A549 (cell line): ENCODE measurements at regions not wholly inside any gene's neighbourhood (a gene's known extent, or its start where the extent isn't known, plus 50 kb on each side); places are given as distances from the start of the nearest gene placed in this dataset.
A peak's percentile ranks its signal among the peaks of the same experiment; 100 is the strongest.

Experiments used
- ATAC-seq, 2 experiments: fragments of 200-7000 bp in 1 of 2; fragments of >200 bp in 1 of 2; cut with Nextera tagmentation in 1 of 2; cut with Tn5 transposase in 1 of 2; 3 replicates each; pipeline versions ENCODE4 v1.8.0 to v1.9.1; 2018 to 2020; ENCODE audit warnings: mild to moderate bottlenecking in 1 of 2, moderate library complexity in 1 of 2
- CTCF ChIA-PET: fragments of 300-600 bp; sonication (Branson Sonifier 250); formaldehyde crosslinking; extraction: SDS; loops from one replicate; lab custom pipeline; 2021; ENCODE audit warnings: antibody characterized with exemption, inconsistent platforms; lab: Yijun Ruan, JAX
- POLR2A ChIA-PET: fragments of 350-600 bp; formaldehyde crosslinking; extraction: SDS; loops from one replicate; lab custom pipeline; 2021; ENCODE audit warnings: antibody characterized with exemption, inconsistent platforms; lab: Yijun Ruan, JAX
- DNase-seq, 2 experiments: peaks; one replicate each; pipeline versions ENCODE4 v3.0.0 to v3.0.0-alpha.2; 2011 to 2016; ENCODE audit warnings: low read depth in 1 of 2, low spot score in 1 of 2
- FAIRE-seq: peaks from 2 replicates; lab custom pipeline; 2011; peaks lifted over from hg19 to GRCh38; lab: Jason Lieb, UNC
- H3K27ac ChIP-seq, 2 experiments: fragments of >200 bp; sonication (Bioruptor Twin); formaldehyde crosslinking; 3 replicates each; pipeline ENCODE4 v1.5.1; 2016 to 2017
- H3K4me1 ChIP-seq: fragments of >200 bp; sonication (Bioruptor Twin); formaldehyde crosslinking; 3 replicates; pipeline ENCODE4 v1.6.1; 2016
- H3K4me2 ChIP-seq: fragments of >200 bp; sonication (Bioruptor Twin); formaldehyde crosslinking; 3 replicates; pipeline ENCODE4 v1.6.1; 2016
- H3K4me3 ChIP-seq: fragments of >200 bp; sonication (Bioruptor Twin); formaldehyde crosslinking; 3 replicates; pipeline ENCODE4 v1.5.1; 2016
- H3K9me3 ChIP-seq: fragments of >200 bp; sonication (Bioruptor Twin); formaldehyde crosslinking; 3 replicates; pipeline ENCODE4 v1.6.1; 2016
- CBX2 ChIP-seq: fragments of 200-600 bp; sonication (generic); IDR thresholded peaks from 2 replicates; pipeline ENCODE4 v1.6.1; 2016; ENCODE audit warnings: low read depth, mild to moderate bottlenecking, borderline replicate concordance
- FOSB ChIP-seq: fragments of 250-450 bp; sonication (Bioruptor Pico); IDR thresholded peaks from 2 replicates; pipeline ENCODE4 v1.5.0; 2020; ENCODE audit warnings: mild to moderate bottlenecking, moderate library complexity
- HEYL ChIP-seq: fragments of 250-450 bp; sonication (Bioruptor Pico); IDR thresholded peaks from 2 replicates; pipeline ENCODE4 v1.8.0; 2021; ENCODE audit warnings: mild to moderate bottlenecking, moderate library complexity
- HOXB13 ChIP-seq: fragments of 250-450 bp; sonication (Bioruptor Pico); IDR thresholded peaks from 2 replicates; pipeline ENCODE4 v1.5.0; 2020; ENCODE audit warnings: low read depth, mild to moderate bottlenecking, moderate library complexity
- HOXB5 ChIP-seq: fragments of 250-450 bp; sonication (Bioruptor Pico); IDR thresholded peaks from 2 replicates; pipeline ENCODE4 v1.5.0; 2020; ENCODE audit warnings: mild to moderate bottlenecking, moderate library complexity
- JUN ChIP-seq, 2 experiments: fragments of >200 bp; sonication (Bioruptor Twin); formaldehyde crosslinking; IDR thresholded peaks; 2 replicates in 1 of 2; 3 replicates in 1 of 2; pipeline ENCODE4 v1.6.1; 2016 to 2017
- KDM1A ChIP-seq: fragments of 200-600 bp; sonication (generic); IDR thresholded peaks from 2 replicates; pipeline ENCODE4 v1.6.1; 2016; ENCODE audit warnings: low read depth, mild to moderate bottlenecking
- MAFK ChIP-seq: fragments of 450-650 bp; IDR thresholded peaks from 2 replicates; pipeline ENCODE4 v1.6.1; 2014; ENCODE audit not compliant: partially characterized antibody
- RAD21 ChIP-seq, 2 experiments: fragments of >200 bp in 1 of 2; sonication (Bioruptor Twin) in 1 of 2; formaldehyde crosslinking in 1 of 2; IDR thresholded peaks in 1 of 2; conservative IDR thresholded peaks in 1 of 2; 2 replicates in 1 of 2; 3 replicates in 1 of 2; pipeline ENCODE4 v1.6.1; 2012 to 2018; ENCODE audit warnings: inconsistent platforms in 1 of 2
- TFCP2L1 ChIP-seq: fragments of 250-450 bp; sonication (Bioruptor Pico); IDR thresholded peaks from 2 replicates; pipeline ENCODE4 v1.5.0; 2021; ENCODE audit warnings: mild to moderate bottlenecking
- ZSCAN20 ChIP-seq: fragments of 250-450 bp; sonication (Bioruptor Pico); IDR thresholded peaks from 2 replicates; pipeline ENCODE4 v1.8.0; 2022; ENCODE audit warnings: mild to moderate bottlenecking, moderate library complexity
- WGBS: methylation state at CpG from one replicate; pipeline ENCODE4 v1.1.6; 2017; ENCODE audit errors: missing lambda C conversion rate; 5-methylcytosine and 5-hydroxymethylcytosine counted together
- TF ChIP-seq, protein P1 (sequence below): fragments of >200 bp; sonication (Bioruptor Twin); formaldehyde crosslinking; IDR thresholded peaks from 3 replicates; pipeline ENCODE4 v1.6.1; 2016
- TF ChIP-seq, protein P2 (sequence below): fragments of 250-450 bp; sonication (Bioruptor Pico); IDR thresholded peaks from 2 replicates; pipeline ENCODE4 v1.5.0; 2021; ENCODE audit warnings: mild to moderate bottlenecking, moderate library complexity, borderline replicate concordance
- TF ChIP-seq, protein P3 (sequence below): IDR thresholded peaks from 2 replicates; pipeline ENCODE4 v1.6.1; 2012

DNA sequence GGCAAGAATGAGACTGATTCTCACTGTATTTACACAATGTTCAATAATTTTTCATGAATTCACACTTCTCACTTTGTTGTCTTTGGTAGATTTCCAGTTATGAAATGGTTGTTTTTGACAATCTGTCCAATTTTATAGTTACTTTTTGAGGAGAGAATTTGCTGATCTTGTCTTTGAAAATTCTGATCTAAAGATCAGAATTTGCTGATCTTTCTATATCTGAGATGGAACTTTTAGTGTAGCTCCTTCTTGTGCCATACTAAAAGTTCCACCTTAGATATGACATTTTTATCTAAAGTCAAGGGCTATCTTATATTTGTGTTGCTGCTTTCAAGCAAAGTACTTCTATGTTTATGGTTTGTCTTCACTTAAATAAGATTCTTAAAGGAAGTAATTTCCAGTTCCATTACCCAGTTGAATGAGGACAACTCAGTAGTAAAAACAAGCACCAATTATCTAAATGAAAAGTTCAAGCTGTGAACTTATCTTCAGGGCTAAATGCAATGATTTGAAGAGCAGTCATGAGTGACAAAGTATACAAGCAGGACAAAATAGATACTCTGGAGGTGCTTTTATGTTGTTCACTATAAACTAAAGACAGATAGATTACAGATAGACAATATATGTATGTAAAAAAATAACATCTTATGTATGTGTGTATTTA lies 76.4 kb upstream of the FOXG1 start:
- no peak for ATAC-seq
- no peak overlapping the region for H3K4me3 ChIP-seq

DNA sequence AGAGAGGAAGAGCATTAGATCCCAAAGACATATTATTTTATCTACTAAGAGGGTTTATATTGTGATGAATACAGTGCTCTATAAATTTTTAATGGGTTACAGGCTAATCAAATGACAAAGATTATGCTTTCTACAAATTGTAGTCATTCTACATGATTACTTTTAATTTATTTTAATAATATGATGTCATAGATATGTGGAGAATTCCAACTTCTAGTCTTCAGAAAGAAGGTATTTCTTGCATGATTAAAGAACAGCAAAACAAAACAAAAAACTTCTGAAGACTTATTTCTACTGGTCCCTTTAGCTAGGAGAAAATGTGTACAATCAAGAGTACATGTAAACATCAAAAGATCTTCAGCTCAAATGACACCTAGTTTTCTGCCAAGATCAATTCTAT lies 71.5 kb upstream of the FOXG1 start:
- H3K4me2 ChIP-seq, result no peak overlapping the region
- no peak for TF ChIP-seq HOXB13 (CRISPR knock-in tag)
- TF ChIP-seq, protein P1, sequence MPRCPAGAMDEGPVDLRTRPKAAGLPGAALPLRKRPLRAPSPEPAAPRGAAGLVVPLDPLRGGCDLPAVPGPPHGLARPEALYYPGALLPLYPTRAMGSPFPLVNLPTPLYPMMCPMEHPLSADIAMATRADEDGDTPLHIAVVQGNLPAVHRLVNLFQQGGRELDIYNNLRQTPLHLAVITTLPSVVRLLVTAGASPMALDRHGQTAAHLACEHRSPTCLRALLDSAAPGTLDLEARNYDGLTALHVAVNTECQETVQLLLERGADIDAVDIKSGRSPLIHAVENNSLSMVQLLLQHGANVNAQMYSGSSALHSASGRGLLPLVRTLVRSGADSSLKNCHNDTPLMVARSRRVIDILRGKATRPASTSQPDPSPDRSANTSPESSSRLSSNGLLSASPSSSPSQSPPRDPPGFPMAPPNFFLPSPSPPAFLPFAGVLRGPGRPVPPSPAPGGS, result no peak
- H3K4me3 ChIP-seq, result no peak overlapping the region
- ATAC-seq, result no peak
- no peaks in the 10 kb centered on the region for H3K9me3 ChIP-seq
- no peak for DNase-seq
- POLR2A ChIA-PET, result no interaction called here
- no peaks in the 10 kb centered on the region for H3K4me1 ChIP-seq
- CTCF ChIA-PET, result no interaction called here
- no peak for FAIRE-seq
- H3K27ac ChIP-seq, result no peak overlapping the region

More for the DNA sequence above, 76.4 kb upstream of the FOXG1 start:
- no peak overlapping the region for H3K27ac ChIP-seq
- POLR2A ChIA-PET, result no interaction called here
- no peaks in the 10 kb centered on the region for H3K4me1 ChIP-seq
- CTCF ChIA-PET, result no interaction called here
- H3K9me3 ChIP-seq, result no peaks in the 10 kb centered on the region
- H3K4me2 ChIP-seq, result no peak overlapping the region
- peak; percentile 32 for TF ChIP-seq MAFK
- TF ChIP-seq, protein P2, sequence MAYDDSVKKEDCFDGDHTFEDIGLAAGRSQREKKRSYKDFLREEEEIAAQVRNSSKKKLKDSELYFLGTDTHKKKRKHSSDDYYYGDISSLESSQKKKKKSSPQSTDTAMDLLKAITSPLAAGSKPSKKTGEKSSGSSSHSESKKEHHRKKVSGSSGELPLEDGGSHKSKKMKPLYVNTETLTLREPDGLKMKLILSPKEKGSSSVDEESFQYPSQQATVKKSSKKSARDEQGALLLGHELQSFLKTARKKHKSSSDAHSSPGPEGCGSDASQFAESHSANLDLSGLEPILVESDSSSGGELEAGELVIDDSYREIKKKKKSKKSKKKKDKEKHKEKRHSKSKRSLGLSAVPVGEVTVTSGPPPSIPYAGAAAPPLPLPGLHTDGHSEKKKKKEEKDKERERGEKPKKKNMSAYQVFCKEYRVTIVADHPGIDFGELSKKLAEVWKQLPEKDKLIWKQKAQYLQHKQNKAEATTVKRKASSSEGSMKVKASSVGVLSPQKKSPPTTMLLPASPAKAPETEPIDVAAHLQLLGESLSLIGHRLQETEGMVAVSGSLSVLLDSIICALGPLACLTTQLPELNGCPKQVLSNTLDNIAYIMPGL, result no peak
- FAIRE-seq (no peak), DNase-seq (no peak)

DNA sequence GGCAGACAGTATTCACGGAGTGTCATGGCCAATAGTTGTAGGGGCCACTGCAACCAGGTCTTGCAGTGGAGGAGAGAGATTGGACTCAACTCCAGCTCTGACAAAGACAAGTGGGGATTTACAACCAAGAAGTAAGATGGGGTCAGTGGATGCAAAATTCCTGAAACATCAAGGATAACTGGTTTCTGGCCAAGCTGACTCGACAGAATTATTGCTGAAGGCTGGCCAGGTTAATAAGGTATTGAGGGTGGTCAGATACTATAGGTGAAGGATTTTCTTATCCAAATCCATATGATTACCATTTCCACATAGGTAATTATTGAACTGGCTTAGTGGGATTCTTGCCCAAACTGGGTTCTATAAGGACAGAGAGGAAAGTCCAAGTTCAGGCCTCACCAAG lies 64.9 kb upstream of the FOXG1 start:
- 44% methylated on average over 2 of the region's 2 CpGs for WGBS
- Histone ChIP-seq H3K4me1 (no peaks in the 10 kb centered on the region), H3K27ac (no peak overlapping the region), H3K9me3 (no peaks in the 10 kb centered on the region), H3K4me3 (no peak overlapping the region), H3K4me2 (no peak overlapping the region)
- ATAC-seq (no peak), FAIRE-seq (no peak), DNase-seq (no peak)
- POLR2A ChIA-PET, result no interaction called here
- TF ChIP-seq FOSB (CRISPR knock-in tag), result no peak
- TF ChIP-seq MAFK, result peak; percentile 49
- CTCF ChIA-PET, result no interaction called here

DNA sequence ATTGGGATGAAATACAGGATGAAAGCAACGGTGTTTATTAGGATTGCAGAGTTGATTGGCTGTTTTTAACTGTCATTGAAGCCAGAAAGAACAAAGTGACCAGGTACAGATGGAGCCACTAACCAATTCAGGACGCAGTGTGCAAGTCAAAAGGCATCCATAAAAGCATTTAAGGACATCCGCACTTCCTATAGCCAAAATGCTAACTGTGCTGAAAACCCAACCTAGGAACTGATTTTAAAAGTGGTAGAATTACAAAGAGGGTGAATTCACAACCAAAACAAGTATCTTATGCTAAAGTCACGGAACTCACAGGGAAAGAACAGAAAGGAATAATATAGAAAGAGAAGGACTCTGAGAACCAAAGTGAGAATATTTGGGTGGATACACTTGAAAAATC lies 63.1 kb upstream of the FOXG1 start:
- CTCF ChIA-PET, result no interaction called here
- H3K9me3 ChIP-seq, result no peaks in the 10 kb centered on the region
- 44% methylated on average over 4 of the region's 4 CpGs for WGBS

DNA sequence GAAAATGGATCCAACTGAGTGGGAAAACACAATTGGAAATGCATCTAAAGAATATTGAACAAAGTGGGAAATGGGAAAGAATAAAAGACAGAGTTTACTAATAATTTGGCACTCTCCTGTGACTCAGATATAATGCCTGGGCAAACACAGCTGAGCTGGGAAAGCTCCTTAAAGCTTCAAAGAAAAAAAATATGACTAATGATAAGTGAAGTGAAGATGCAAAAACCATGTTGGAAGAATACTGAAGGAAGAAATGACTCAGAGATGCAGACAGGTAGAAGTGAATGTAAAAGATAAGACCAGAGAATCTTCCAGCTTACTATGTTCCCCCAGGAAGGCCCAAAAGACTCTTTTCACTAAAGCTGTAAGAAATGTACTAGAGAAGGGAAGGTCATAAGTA lies 62.4 kb upstream of the FOXG1 start:
- FAIRE-seq, result no peak
- ATAC-seq, result no peak
- ChIA-PET CTCF (no interaction called here), POLR2A (no interaction called here)
- DNase-seq, result no peak
- H3K4me1 ChIP-seq, result no peaks in the 10 kb centered on the region
- TF ChIP-seq KDM1A (no peak), HEYL (CRISPR knock-in tag) (no peak), TFCP2L1 (CRISPR knock-in tag) (no peak), HOXB5 (no peak)
- TF ChIP-seq, protein P3, sequence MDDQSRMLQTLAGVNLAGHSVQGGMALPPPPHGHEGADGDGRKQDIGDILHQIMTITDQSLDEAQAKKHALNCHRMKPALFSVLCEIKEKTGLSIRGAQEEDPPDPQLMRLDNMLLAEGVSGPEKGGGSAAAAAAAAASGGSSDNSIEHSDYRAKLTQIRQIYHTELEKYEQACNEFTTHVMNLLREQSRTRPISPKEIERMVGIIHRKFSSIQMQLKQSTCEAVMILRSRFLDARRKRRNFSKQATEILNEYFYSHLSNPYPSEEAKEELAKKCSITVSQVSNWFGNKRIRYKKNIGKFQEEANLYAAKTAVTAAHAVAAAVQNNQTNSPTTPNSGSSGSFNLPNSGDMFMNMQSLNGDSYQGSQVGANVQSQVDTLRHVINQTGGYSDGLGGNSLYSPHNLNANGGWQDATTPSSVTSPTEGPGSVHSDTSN, result no peak
- TF ChIP-seq, all 56 proteins: peak for 0
- no peak overlapping the region for H3K4me3 ChIP-seq
- no peak overlapping the region for H3K4me2 ChIP-seq
- no peak overlapping the region for H3K27ac ChIP-seq
- no peaks in the 10 kb centered on the region for H3K9me3 ChIP-seq

More for the DNA sequence above, 63.1 kb upstream of the FOXG1 start:
- TF ChIP-seq ZSCAN20, result no peak
- TF ChIP-seq CBX2, result no peak
- TF ChIP-seq JUN (IDR thresholded peaks at IDR 0.05), result no peak
- TF ChIP-seq, protein P2, result no peak
- TF ChIP-seq FOSB (CRISPR knock-in tag), result no peak
- TF ChIP-seq RAD21 (conservative IDR thresholded peaks at IDR 0.05 in 1 of 2, IDR thresholded peaks at IDR 0.05 in 1 of 2), result no peak
- no peak overlapping the region for H3K27ac ChIP-seq
- ATAC-seq (no peak), DNase-seq (no peak), FAIRE-seq (no peak)
- POLR2A ChIA-PET, result no interaction called here
- H3K4me2 ChIP-seq, result no peak overlapping the region
- no peak overlapping the region for H3K4me3 ChIP-seq
- H3K4me1 ChIP-seq, result no peaks in the 10 kb centered on the region
